Vagina (tissue), 2 donors: ENCODE measurements at regions not wholly inside any gene's neighbourhood (a gene's known extent, or its start where the extent isn't known, plus 50 kb on each side); places are given as distances from the start of the nearest gene placed in this dataset.

Experiments used
- DNase-seq, 2 donors: peaks; one replicate each; pipeline ENCODE4 v3.0.0-alpha.2; 2017; ENCODE audit errors: extremely low spot score in 2 of 2
- H3K27ac ChIP-seq: fragments of 200-600 bp; sonication (generic); one replicate; pipeline ENCODE4 v1.5.1; 2019
- H3K27me3 ChIP-seq: fragments of 200-600 bp; sonication (generic); one replicate; pipeline ENCODE4 v1.5.1; 2019
- H3K36me3 ChIP-seq, 2 donors: fragments of 200-600 bp; sonication (generic); one replicate each; pipeline ENCODE4 v1.5.1; 2017 to 2019
- H3K4me1 ChIP-seq: fragments of 200-600 bp; sonication (generic); one replicate; pipeline ENCODE4 v1.5.1; 2019
- H3K4me3 ChIP-seq, 2 donors: fragments of 200-600 bp; sonication (generic); 1 replicate in 1 of 2; 2 replicates in 1 of 2; pipeline ENCODE4 v1.5.1; 2016 to 2019
- H3K9me3 ChIP-seq: fragments of 200-600 bp; sonication (generic); one replicate; pipeline ENCODE4 v1.5.1; 2019
- POLR2A ChIP-seq, 2 donors: fragments of 450-650 bp; IDR thresholded peaks; one replicate each; pipeline ENCODE4 v1.6.1; 2017; ENCODE audit warnings: antibody characterized with exemption in 2 of 2, mild to moderate bottlenecking in 2 of 2, moderate library complexity in 2 of 2
- POLR2AphosphoS5 ChIP-seq, 2 donors: sonication (generic); formaldehyde crosslinking; IDR thresholded peaks; one replicate each; pipeline ENCODE4 v1.9.0; 2017; ENCODE audit warnings: antibody characterized with exemption in 2 of 2, mild to moderate bottlenecking in 2 of 2, low read depth in 1 of 2; ENCODE audit not compliant: insufficient read depth in 1 of 2
- intact Hi-C: fragments of 100-400 bp; cut with DNase I; formaldehyde crosslinking; loops from one replicate; pipeline ENCODE4 v1.15.1; 2023
- TF ChIP-seq, protein P1 (sequence below), 3 experiments: fragments of 450-650 bp in 2 of 3; fragments of 200-600 bp in 1 of 3; sonication (generic) in 1 of 3; IDR thresholded peaks; one replicate each; pipeline ENCODE4 v1.5.1; 2017 to 2019; ENCODE audit warnings: antibody characterized with exemption in 3 of 3, mild to moderate bottlenecking in 2 of 3, moderate library complexity in 2 of 3

DNA sequence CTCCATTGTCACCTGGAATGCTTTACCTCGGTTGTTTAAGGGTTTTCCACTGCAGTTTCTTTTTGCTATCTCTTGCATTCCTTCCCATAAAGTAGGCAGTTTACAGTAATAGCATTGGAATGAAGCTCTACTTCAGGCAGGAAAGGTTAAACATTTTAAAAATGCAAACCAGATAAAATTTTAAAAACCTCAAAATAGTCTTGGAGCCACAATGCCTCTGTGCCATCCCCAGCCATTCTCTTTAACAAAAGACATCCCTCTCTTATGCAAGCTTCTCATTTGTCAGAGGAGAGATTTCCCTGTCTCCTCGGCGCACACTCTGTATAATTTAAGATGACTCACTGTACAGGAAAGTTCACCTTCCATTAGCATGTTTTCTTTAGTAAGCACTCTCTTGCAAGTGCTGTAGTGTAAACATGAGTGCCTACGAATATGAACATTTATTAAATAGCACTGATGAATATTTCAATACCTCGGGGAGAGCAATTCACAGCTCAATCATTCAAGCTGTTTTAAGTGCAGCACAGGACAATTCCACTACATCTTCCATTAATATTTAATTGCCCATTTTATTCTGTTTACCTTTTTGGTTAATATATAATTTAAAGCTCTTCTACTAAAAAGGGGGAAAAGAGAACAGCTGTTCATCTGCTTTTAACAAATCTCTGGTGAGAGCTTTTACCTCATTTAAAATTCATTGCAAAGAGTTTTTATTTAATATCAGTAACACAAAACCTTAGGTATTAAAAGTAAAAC is 343.6 kb downstream of the SPATA31D1 start:
- Histone ChIP-seq H3K4me3 (no peak overlapping the region), H3K36me3 (no peaks in the 10 kb centered on the region), H3K27me3 (no peaks in the 10 kb centered on the region), H3K4me1 (no peaks in the 10 kb centered on the region), H3K9me3 (no peaks in the 10 kb centered on the region), H3K27ac (no peak overlapping the region)
- intact Hi-C loops = no loop called here
- TF ChIP-seq POLR2AphosphoS5 (IDR thresholded peaks at IDR 0.05; ENCODE audit: insufficient read depth in 1 of 2, low read depth in 1 of 2) = peak in 1 of 2 donors; percentile 48
- TF ChIP-seq, protein P1, sequence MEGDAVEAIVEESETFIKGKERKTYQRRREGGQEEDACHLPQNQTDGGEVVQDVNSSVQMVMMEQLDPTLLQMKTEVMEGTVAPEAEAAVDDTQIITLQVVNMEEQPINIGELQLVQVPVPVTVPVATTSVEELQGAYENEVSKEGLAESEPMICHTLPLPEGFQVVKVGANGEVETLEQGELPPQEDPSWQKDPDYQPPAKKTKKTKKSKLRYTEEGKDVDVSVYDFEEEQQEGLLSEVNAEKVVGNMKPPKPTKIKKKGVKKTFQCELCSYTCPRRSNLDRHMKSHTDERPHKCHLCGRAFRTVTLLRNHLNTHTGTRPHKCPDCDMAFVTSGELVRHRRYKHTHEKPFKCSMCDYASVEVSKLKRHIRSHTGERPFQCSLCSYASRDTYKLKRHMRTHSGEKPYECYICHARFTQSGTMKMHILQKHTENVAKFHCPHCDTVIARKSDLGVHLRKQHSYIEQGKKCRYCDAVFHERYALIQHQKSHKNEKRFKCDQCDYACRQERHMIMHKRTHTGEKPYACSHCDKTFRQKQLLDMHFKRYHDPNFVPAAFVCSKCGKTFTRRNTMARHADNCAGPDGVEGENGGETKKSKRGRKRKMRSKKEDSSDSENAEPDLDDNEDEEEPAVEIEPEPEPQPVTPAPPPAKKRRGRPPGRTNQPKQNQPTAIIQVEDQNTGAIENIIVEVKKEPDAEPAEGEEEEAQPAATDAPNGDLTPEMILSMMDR (IDR thresholded peaks at IDR 0.05) = no peak
- no peak for DNase-seq

DNA sequence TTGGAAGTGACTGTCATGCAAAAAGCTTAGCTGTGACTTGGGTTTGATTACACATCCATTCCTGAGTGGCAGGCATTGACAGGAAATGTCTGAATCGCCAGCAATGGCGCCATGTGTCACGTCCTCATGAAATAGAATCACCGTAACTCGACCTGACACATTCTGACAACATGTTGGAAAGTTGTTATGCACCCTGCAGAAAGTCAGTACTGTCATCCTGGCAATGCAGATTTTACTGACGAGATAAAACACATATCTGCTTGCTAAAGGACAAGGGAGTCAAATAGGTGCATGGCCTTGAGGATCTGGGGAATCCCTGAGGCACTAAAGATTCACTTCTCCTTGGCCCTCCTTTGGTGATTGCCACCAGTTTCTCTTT is 344.2 kb downstream of the SPATA31D1 start:
- intact Hi-C loops = no loop called here
- H3K27ac ChIP-seq = no peak overlapping the region
- no peaks in the 10 kb centered on the region for H3K27me3 ChIP-seq
- TF ChIP-seq, protein P1 (IDR thresholded peaks at IDR 0.05) = no peak
- TF ChIP-seq POLR2A (IDR thresholded peaks at IDR 0.05) = no peak
- TF ChIP-seq POLR2AphosphoS5 (IDR thresholded peaks at IDR 0.05; ENCODE audit: insufficient read depth in 1 of 2, low read depth in 1 of 2) = no peak
- no peaks in the 10 kb centered on the region for H3K36me3 ChIP-seq
- H3K9me3 ChIP-seq = no peaks in the 10 kb centered on the region
- no peaks in the 10 kb centered on the region for H3K4me1 ChIP-seq
- no peak for DNase-seq
- H3K4me3 ChIP-seq = no peak overlapping the region

DNA sequence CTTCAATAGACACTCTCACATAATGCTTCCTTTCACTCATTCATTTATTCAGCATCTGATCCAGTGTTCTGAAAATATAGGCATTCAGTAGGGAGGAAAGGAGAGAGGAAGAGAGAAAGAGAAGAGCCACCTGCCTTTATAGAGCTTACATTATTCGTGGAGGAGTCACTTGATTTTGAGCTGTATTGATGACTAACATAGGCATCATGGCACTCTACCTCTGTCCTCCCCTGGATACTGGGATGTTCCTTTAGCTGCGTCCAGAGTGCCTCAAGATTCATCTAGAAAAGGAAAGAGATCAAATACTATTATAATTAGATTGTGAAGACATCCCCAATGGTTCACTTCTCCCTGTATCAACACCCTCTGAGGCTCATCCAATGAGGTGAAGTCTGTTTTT is 345.1 kb downstream of the SPATA31D1 start:
- no peak for DNase-seq
- Histone ChIP-seq H3K4me3 (no peak overlapping the region), H3K27ac (no peak overlapping the region), H3K4me1 (no peaks in the 10 kb centered on the region), H3K9me3 (no peaks in the 10 kb centered on the region), H3K27me3 (no peaks in the 10 kb centered on the region), H3K36me3 (no peaks in the 10 kb centered on the region)
- intact Hi-C loops = no loop called here
- no peak for TF ChIP-seq POLR2A (IDR thresholded peaks at IDR 0.05)
- TF ChIP-seq POLR2AphosphoS5 (IDR thresholded peaks at IDR 0.05; ENCODE audit: insufficient read depth in 1 of 2, low read depth in 1 of 2) = no peak

DNA sequence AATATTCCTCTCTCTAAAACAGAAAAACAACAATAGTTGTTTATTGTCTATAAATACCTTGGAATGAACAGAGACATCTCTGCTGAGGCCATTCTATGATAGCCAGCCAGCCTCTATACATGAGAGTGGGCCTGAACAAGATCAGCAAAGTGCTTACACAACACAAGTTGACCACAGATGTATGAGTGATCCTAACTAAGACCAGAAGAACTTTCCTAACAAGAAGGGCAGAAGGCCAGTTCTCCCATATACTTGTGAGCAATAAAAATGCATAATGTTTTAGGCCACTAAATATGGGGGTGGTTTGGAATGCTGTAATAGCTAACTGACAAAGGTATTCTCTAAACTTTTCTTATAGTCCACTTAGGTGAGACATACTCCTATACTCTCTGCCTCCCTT is 345.7 kb downstream of the SPATA31D1 start:
- H3K27ac ChIP-seq = no peak overlapping the region
- no peaks in the 10 kb centered on the region for H3K4me1 ChIP-seq
- intact Hi-C loops = no loop called here
- H3K9me3 ChIP-seq = no peaks in the 10 kb centered on the region
- H3K4me3 ChIP-seq = no peak overlapping the region
- no peaks in the 10 kb centered on the region for H3K27me3 ChIP-seq
- DNase-seq = no peak
- no peaks in the 10 kb centered on the region for H3K36me3 ChIP-seq
- TF ChIP-seq, protein P1 (IDR thresholded peaks at IDR 0.05) = no peak
- TF ChIP-seq POLR2A (IDR thresholded peaks at IDR 0.05) (no peak), POLR2AphosphoS5 (IDR thresholded peaks at IDR 0.05; ENCODE audit: insufficient read depth in 1 of 2, low read depth in 1 of 2) (no peak)

DNA sequence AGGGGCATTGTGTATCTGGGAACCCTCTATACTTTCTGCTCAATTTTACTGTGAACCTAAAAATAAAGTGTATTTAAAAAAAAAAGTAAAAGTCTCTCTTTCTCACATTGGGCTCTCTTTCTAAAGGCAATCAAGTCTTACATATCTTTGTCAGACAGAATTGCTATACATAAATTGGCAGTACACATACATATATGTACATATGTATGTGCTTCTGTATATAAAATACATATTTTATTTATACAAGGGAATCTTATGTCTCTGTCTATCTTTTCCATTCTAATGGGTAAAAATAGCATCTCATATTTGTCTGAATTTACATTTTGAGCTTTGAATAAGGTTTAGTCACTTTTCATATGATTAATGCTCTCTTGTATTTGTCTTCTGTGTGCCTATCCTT is 348.8 kb downstream of the SPATA31D1 start:
- H3K36me3 ChIP-seq = no peaks in the 10 kb centered on the region
- intact Hi-C loops = no loop called here
- H3K4me1 ChIP-seq = no peaks in the 10 kb centered on the region
- H3K27me3 ChIP-seq = no peaks in the 10 kb centered on the region
- no peak overlapping the region for H3K27ac ChIP-seq
- DNase-seq = no peak
- no peaks in the 10 kb centered on the region for H3K9me3 ChIP-seq
- TF ChIP-seq POLR2AphosphoS5 (IDR thresholded peaks at IDR 0.05; ENCODE audit: insufficient read depth in 1 of 2, low read depth in 1 of 2) = no peak
- TF ChIP-seq, protein P1 (IDR thresholded peaks at IDR 0.05) = no peak
- no peak for TF ChIP-seq POLR2A (IDR thresholded peaks at IDR 0.05)
- no peak overlapping the region for H3K4me3 ChIP-seq
